Ecto neural progenitor cell (in vitro differentiated cells): ENCODE measurements at regions not wholly inside any gene's neighbourhood (a gene's known extent, or its start where the extent isn't known, plus 50 kb on each side); places are given as distances from the start of the nearest gene placed in this dataset.

Experiments used
- DNase-seq: peaks from one replicate; pipeline ENCODE4 v3.0.0-alpha.2; 2018; ENCODE audit warnings: low spot score

DNA sequence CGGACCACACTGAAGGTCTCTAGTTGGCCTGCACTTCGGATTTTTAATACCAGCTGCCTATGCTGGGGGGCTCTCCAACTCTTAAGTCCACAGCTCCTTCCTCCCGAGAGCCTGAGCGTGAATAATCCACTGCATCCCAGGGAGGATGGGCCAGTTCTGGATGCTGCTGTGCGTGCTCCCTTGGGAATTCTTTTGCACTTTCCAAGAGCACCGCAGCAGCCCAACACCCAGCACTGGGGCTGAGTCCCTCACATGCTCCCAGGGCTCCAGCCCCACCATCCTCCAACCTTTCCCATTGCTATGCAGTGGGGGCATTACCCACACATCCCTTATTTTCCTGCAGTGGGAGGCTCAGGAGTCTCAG is 136.4 kb upstream of the IQSEC1 start:
- DNase-seq: no peak

DNA sequence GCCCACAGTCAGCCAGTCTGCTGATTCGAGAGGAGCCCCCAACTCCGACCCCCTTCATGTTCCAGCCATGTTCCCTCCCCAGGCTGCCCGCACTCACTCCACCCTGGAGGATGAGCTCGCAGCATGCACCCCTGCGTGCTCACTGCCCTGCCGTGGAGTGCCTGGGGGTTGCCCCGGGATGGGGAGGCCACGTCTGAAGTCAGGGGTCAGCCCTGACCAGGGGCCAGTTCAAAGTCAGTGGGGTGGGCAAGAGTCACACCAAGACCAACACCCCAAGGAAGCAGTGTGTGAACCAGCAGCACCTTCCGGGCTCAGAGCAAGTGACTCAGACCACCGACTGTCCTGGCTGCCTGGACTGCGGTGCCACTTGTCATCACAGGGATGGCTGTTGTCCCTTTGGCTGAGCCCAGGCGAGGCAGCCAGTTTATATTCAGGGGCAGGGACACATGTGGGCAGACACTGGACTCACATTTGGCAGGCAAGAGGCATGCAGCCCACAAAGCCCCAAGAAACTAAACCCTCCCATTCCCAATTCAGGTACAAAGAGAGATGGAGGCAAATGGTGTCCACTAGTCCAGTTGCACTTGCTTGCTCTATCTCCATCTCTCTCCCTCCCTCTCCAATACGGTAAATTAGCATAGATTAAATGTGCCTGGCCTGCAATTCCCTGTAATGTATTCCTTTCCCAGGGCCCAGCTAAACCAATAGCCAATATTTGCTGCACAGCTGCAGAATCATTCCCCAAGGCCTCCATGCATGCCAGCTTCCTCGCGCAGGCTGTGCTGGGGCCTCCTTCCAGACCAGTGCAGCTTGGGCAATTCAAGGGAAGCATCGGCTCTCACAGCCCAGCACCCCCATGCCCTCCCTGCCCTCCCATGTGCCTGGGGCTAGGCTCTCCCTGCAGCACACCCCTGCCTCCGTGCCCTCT is 135.7 kb upstream of the IQSEC1 start:
- DNase-seq: no peak

DNA sequence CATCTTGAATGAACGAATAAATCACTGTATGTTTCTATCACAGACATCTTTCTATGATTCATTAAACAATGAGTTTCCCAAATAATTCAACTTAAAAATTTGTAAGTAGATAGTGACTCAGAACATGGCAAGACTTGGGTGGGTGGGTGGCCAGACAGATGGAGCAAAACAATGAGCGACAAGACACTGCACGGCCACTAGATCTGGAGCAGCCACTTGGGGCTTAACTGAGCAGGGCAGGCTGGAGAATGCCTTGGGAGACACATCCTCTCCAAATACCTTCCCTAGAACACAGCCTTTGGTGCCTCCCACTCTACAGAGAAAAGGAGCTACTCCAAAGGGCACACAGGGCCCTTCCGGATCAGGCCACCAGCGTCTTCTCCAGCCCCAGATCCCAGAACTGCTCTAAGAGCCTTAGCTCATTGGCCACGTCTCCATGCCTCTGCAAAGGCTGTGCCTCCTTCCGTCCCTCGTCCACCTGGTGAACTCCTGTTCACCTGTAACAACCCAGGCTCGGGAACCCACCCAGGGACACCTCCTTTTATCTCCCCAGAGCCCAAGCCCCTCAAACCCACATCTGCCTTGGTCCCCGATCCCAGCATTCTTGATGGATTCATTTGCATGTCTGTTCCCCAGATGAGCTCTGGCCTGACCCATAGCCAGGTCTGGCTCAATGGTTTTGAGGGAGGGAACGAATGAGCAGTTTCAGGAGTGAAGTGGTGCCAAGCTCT is 134.9 kb upstream of the IQSEC1 start:
- DNase-seq: no peak

DNA sequence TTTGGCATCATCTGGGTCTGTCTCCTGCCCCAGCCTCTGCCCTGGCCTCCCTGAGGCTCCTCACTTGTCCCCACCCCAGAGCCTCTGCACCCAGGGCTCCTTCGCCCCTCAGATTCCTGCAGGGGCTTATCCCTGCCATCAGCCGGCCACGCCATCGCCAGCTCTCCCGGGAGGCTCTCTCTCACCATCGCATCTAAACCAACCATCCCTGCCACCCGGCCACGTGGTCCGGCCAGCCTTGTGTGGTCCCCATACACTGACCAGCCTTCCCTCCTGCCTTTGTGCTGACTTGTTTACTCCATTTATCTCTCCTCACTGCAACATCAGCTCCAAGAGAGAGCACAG is 134.3 kb upstream of the IQSEC1 start:
- DNase-seq: no peak

DNA sequence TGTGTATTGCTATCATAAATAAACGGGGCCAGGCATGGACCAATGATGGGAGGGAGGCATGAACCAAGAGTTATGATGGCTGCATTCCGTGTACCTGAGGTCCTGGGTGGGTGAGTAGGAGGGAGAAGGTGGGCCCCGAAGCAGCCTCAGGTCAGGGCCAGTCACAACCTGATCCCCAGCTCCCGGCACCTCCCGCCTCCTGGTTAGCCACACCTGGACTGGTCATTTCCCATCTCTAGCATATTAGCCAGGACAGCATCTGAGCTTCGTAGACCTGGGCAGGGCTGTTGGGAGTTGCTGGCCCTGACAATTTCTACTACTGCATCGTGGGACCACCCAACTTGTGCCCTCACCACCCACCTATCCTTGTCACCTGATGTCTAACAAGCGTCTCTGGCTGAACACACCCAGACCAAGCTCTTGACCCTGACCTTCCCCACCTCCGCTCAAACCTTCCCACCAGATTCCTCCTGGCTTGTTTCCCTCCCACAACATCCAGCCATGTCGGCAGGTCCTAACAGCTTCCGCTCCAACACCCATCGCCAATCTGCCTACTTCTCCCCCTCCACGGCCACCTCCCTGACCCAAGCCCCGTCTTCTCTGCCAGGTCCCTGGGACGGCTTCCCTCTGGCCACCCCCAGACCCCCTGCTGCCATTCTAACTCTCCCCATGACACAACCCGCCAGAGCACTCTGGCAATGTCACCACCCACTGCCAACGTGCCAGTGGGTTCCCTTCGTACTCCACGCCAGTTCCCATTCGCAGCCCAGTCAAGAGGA is 133.8 kb upstream of the IQSEC1 start:
- DNase-seq: no peak

DNA sequence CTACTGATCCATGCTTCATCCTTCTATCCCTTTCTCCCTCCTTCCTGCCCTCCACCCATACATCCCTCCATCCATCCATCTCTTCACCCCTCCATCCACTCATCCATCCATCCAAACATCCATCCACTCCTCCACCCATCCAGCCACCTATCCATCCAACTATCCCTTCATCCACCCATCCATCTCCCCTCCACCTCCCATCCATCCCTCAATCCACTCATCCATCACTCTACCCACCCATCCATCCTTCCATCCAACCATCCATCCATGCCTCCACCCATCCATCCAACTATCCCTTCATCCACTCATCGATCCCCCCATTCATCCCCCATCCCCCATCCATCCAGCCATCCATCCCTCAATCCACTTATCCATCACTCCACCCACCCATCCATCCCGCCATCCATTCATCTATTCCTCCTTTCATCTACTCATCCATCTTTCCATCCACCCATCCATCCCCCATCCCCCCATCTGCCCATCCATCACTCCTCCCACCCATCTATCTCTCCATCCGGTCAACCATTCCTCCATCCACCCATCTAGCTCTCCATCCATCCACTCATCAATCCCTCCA is 132.4 kb upstream of the IQSEC1 start:
- no peak for DNase-seq

DNA sequence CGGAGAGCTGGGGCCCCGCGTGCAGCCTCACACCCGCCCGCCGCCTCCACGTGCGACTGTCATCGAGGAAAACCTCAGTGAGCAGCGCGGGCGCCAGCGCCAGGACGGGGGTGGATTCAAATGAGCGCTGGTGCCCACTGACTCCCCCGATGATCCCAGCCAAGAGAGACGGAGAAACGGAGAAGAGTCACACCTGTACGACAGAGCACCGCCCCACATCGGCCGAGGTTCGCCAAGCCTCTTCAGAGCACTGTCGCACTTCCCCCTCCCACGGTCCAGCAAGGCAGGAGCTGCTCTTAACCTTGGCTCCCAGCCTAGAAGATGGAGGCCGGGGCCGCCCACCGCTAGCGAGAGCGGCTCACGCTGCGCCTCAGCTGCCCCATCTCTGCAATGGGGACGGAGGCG is 130.9 kb upstream of the IQSEC1 start:
- no peak for DNase-seq

DNA sequence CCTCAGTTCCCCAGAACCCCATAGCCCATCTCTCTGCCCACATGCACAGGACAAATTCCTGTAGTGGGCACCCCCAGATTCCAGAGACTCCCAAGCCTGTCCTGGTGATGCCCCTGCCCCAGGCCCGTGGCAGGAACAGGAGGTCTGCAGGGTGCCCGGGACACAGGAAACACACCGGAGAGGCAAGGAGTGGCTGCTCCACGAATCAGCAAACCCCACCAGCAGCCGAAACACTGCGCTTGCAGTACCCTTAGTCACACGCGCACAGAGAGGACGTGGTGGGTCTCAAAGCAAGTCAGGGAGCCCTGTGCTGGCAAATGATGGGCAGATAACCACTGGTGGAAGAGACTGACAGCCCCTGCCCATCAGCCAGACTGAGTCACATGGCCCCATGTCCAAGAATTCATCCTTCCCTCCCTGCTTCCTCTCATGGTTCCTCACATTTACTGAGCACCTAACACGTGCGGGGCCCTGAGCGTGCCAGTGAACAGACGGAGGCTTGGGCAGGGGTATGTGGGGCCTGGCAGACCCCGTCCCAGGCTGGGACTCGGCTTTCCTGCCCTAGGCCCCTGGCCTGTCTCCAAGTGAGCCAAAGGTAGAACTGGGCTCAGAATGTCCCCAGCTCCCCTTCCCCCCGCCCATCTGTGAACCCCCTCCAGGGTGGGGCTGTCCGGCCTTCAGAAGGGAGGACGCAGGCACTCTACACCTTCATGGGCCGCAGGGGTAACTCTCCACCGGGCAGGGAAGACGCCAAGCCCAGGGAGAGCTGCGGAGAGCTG is 130.4 kb upstream of the IQSEC1 start:
- no peak for DNase-seq

DNA sequence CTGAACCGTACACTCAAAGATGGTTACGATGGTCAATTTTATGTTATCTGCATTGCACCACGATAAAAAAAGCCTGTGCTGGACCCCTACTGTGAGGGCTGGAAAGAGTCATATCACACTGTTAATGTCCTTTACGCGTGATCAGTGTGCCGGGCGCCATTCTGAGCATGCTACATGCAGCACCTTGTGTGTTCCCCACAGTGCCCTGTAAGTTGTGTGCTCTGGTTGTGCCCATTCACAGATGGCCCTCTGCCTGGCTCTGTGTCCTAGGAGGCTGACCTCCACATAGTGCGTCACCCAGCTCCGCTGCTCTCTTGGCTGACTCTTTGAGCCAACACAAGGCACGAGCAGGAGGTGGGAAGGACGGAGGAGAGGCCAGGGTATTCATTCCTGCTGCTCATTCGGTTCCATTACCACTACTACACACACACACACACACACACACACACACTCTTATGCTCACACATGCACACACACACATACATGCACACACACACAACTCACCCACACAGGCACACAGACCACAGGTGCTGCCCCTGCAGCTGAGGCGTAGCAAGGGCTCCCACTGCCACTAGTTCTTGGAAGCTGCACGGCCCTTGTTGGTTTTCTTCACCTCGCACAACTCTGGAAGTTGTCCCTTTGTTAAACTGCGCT is 129.6 kb upstream of the IQSEC1 start:
- no peak for DNase-seq

DNA sequence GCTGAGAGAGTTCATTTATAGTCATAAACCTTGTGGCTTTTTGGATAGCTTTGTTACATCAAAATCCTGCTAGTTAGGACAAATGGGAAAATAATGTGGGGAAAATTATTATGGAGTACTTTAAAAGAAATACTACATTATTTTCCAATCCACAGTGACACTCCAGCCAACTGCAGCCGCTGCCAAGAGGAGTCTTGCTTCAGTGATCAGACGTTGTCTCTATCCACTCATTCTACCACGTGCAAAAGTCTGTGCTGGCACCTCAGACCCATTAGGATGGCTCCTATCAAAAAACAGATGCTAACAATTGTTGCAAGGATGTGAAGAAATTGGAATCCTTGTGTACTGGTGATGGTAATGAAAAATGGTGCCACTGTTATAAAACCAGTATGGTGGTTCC is 128.6 kb upstream of the IQSEC1 start:
- DNase-seq: no peak

DNA sequence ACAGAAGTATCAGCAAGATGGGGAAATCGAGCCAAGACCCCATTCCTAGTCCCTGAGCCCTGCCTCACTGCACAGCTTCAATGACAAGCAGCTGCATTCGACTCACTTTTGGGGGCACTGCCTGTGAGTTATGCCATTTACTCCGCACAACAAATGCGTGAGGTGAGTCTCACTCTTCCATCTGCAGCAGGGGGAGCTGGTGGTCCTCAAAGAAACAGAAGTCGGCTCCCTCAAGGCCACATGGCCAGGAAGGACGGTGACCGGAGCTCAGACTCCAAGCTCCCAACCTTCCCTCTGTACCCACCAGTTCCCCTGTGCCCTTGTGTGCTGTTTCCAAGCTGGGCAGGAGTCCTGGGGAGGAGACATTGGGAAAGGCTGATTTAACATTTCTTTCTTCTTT is 127.7 kb upstream of the IQSEC1 start:
- DNase-seq: no peak

DNA sequence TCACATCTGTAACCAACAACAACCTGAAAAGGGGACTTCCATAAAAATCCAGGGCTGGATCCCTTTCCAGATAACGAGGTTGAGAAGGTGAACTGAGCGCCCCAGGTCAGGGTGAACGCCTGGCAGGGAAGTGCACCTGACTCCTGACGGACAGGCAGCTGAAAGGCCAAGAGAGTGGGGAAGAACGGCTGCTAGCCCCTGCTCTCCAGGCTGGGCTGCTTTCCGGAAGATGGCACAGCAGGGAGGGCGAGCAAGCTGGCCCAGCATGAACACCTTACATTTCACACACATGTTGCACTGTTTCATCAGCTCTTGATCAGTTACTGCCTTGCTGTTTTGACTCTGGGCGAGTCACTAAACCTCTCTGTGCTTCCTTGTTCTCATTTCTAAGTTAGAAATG is 127.2 kb upstream of the IQSEC1 start:
- no peak for DNase-seq

DNA sequence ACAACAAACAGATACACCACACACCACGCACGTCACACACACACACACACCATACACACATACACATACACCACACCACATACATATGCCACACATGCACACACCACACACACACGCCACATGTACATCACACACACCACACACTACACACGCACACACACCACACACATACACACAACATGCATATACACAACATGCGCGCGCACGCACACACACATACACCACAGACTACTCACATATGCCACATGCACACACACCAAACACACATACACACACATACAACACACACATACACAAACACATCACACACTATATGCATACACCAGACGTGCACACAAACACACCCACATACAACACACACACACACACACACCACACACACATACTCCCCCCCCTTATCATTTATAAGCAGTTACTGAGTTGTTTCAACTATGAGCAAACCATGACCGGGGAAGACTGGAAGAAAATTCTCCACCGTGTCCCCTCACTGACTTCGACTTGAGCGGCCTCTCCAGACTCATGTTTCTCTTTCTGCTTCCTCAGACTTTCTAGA is 126.7 kb upstream of the IQSEC1 start:
- no peak for DNase-seq

DNA sequence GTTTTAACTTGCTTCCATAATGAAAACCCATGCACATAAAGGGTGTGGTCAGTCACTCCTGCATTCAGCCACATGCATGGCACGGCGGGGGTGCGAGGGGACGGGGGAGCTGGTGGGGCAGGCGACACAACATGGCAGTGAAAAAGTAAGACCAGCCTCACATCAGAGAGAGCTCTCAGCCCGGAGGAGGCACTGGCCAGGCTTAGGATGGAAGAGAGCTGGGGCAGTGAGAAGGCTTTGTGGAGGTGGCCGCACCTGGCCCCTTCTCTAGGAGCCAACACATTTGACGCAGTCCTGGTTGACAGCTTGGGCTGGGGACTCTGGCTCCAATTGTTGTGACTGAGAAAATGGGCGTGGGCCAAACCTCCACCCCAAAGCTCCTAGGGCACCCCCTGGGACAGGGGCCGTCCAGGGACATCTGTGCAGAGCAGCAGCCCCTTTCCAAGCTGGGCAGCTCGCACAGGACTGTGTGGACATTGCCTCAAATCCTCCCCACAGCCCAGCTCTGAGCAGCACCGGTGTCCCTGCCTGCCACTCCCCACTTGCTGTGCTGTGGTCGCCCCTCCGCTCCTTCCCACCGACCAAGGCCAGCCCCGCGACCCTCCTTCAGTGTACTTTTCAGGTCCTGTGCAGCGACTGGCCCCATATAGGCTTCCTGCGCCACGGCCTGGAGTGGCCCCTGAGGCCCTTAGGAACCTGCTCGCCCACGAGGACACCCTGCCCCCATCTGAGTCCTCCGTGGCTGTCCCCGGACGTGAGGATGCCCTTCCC is 126.0 kb upstream of the IQSEC1 start:
- no peak for DNase-seq

DNA sequence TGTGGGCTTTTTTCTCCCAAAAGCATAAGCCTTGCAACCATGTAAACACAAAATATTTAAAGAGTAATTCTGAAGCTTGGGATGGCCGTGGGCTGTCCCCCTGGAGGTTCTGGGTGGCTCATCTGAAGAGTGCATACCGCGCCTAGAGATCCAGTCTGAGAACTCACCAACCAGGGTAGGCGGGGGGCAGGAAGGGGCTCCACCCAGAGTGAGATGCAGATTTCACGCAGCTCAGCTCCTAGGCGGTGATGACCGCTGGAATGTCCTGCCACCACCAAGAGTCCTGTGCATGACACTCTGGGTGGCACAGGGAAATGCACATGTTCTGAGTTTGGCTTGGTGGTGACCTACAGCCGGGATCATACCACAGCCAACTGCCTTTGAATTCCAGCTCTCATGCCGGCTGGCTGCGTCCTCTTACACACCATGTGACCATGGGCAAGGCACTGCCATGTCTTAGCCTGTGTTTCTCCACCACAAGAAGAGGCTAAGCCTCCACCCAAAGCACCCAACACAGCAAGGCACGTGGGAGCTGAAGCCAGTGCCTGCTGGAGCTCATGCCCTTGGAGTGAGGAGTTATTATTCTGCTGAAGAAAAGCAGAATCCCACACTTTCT is 125.1 kb upstream of the IQSEC1 start:
- no peak for DNase-seq

DNA sequence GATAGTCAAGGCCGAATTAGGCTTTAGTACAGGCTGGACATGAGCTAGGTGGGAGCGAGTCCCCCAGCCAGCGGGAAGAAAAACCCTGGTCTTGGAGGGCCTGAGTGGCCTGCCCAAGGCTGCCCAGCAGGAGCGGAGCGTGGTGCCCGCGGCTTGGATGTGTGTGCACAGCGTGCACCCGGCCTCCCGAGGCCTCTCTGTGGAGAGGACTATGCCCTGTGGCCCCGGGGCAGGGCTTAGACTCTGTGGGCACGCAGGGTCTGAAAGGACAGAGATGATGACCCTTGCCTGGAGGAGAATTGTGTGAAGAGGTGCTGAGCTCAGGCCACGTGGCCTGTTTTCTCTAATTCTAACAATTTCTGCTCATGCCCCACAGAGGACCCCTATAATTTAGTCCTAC is 124.6 kb upstream of the IQSEC1 start:
- DNase-seq: no peak

DNA sequence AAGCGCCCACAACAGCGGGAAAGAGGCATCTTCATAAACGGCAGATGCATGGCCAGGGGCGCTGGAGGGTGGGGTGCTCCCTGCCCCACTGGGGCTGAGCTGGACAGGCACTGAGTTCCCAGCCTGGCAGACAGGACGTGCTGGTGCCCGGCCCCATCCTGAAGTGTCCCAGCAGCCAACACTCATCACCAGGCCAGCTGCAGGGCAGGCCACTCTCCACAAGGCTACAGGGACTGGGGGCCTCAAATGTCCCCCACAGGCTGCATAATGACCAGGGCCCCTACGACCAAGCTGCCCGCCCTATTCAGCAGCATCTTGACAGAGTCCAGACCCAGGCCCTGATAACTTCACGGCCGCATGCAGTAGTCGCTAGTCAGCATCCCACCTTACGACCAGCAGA is 124.1 kb upstream of the IQSEC1 start:
- DNase-seq: no peak

DNA sequence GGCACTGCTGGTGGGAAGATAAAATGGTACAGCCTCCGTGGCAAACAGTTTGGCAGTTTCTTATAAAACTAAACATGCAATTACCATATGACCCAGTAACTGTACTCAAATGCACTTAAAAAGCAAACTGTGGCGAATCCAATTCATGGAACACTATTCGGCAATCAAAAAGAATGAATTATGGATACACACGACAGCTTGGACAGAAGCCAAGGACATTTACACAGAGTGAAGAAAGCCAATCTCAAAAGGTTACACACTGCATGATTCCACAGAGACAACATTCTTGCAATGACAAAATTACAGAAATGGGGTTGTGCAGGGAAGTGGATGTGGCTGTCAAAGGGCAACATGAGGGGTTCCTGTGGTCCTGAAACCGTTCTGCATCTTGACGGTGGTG is 122.1 kb upstream of the IQSEC1 start:
- DNase-seq: no peak
